HepG2 (cell line): ENCODE measurements at regions not wholly inside any gene's neighbourhood (a gene's known extent, or its start where the extent isn't known, plus 50 kb on each side); places are given as distances from the start of the nearest gene placed in this dataset.

Source experiments
- ARNT ChIP-seq: fragments of 450-650 bp; IDR thresholded peaks from 2 replicates; pipeline ENCODE4 v1.6.1; 2017
- BORCS8-MEF2B ChIP-seq: sonication (generic); formaldehyde crosslinking; IDR thresholded peaks from 2 replicates; pipeline ENCODE4 v1.8.0; 2022; ENCODE audit warnings: mild to moderate bottlenecking, missing genetic modification reagents
- CREBL2 ChIP-seq: sonication (generic); formaldehyde crosslinking; IDR thresholded peaks from 2 replicates; pipeline ENCODE4 v1.8.1; 2023; ENCODE audit warnings: missing genetic modification reagents, mild to moderate bottlenecking, borderline replicate concordance
- DNMT3B ChIP-seq: conservative IDR thresholded peaks from 2 replicates; pipeline ENCODE4 v1.6.1; 2016; ENCODE audit warnings: missing biosample characterization, control low read depth
- KAT2B ChIP-seq: fragments of 150-350 bp; IDR thresholded peaks from 2 replicates; pipeline ENCODE4 v1.6.1; 2014; ENCODE audit warnings: low read depth, low read length, borderline replicate concordance
- NCOA2 ChIP-seq: sonication (generic); formaldehyde crosslinking; IDR thresholded peaks from 2 replicates; pipeline ENCODE4 v1.8.0; 2022; ENCODE audit warnings: inconsistent platforms
- ONECUT2 ChIP-seq: sonication (generic); formaldehyde crosslinking; IDR thresholded peaks from 2 replicates; pipeline ENCODE4 v1.4.0; 2020; ENCODE audit warnings: missing genetic modification reagents
- POLR2A ChIP-seq, 2 experiments: IDR thresholded peaks; 2 replicates each; pipeline ENCODE4 v1.6.1; 2011; ENCODE audit warnings: low read depth in 2 of 2, low read length in 2 of 2, mild to moderate bottlenecking in 1 of 2, moderate library complexity in 1 of 2; ENCODE audit not compliant: insufficient read depth in 1 of 2
- POLR2AphosphoS5 ChIP-seq: IDR thresholded peaks from 2 replicates; pipeline ENCODE4 v1.6.1; 2012; ENCODE audit warnings: low read depth, low read length
- REXO4 ChIP-seq: sonication (generic); formaldehyde crosslinking; IDR thresholded peaks from 2 replicates; pipeline ENCODE4 v1.8.0; 2022; ENCODE audit warnings: missing genetic modification reagents, mild to moderate bottlenecking, borderline replicate concordance
- RFXAP ChIP-seq: sonication (generic); formaldehyde crosslinking; IDR thresholded peaks from 2 replicates; pipeline ENCODE4 v1.4.0; 2020; ENCODE audit warnings: missing genetic modification reagents, borderline replicate concordance
- RNF2 ChIP-seq: fragments of 450-650 bp; conservative IDR thresholded peaks from 2 replicates; pipeline ENCODE4 v1.6.1; 2016; ENCODE audit warnings: low read depth
- SALL2 ChIP-seq: sonication (generic); formaldehyde crosslinking; IDR thresholded peaks from 2 replicates; pipeline ENCODE4 v1.8.1; 2023; ENCODE audit warnings: mild to moderate bottlenecking, missing genetic modification reagents, inconsistent platforms
- SIN3B ChIP-seq: fragments of 150-350 bp; IDR thresholded peaks from 2 replicates; pipeline ENCODE4 v1.6.1; 2014; ENCODE audit warnings: low read length
- SMC3 ChIP-seq: IDR thresholded peaks from 2 replicates; pipeline ENCODE4 v1.6.1; 2011; ENCODE audit warnings: low read length, improper control_type of control experiment
- TFDP1 ChIP-seq: IDR thresholded peaks from 2 replicates; pipeline ENCODE4 v1.6.1; 2016; ENCODE audit warnings: missing compliant biosample characterization, missing genetic modification reagents, borderline replicate concordance
- ZFAT ChIP-seq: sonication (generic); formaldehyde crosslinking; conservative IDR thresholded peaks from 2 replicates; pipeline ENCODE4 v1.8.1; 2023; ENCODE audit warnings: missing genetic modification reagents, inconsistent platforms
- ZKSCAN1 ChIP-seq: fragments of 150-350 bp; IDR thresholded peaks from 2 replicates; pipeline ENCODE4 v1.6.1; 2014; ENCODE audit warnings: low read length
- ZMYM4 ChIP-seq: sonication (generic); formaldehyde crosslinking; IDR thresholded peaks from 2 replicates; pipeline ENCODE4 v1.8.1; 2023; ENCODE audit warnings: mild to moderate bottlenecking, missing genetic modification reagents
- ZNF17 ChIP-seq: sonication (generic); formaldehyde crosslinking; IDR thresholded peaks from 2 replicates; pipeline ENCODE4 v1.5.0; 2020; ENCODE audit warnings: mild to moderate bottlenecking, missing genetic modification reagents
- ZNF232 ChIP-seq: sonication (generic); formaldehyde crosslinking; IDR thresholded peaks from 2 replicates; pipeline ENCODE4 v1.4.0; 2020; ENCODE audit warnings: missing genetic modification reagents, borderline replicate concordance
- ZNF276 ChIP-seq: sonication (generic); formaldehyde crosslinking; IDR thresholded peaks from 2 replicates; pipeline ENCODE4 v1.4.0; 2020; ENCODE audit warnings: mild to moderate bottlenecking, low read depth, missing genetic modification reagents
- ZNF331 ChIP-seq: sonication (generic); formaldehyde crosslinking; IDR thresholded peaks from 2 replicates; pipeline ENCODE4 v1.4.0; 2020; ENCODE audit warnings: missing genetic modification reagents
- ZNF432 ChIP-seq: sonication (generic); formaldehyde crosslinking; IDR thresholded peaks from 2 replicates; pipeline ENCODE4 v1.5.0; 2020; ENCODE audit warnings: missing genetic modification reagents, mild to moderate bottlenecking, borderline replicate concordance
- ZNF44 ChIP-seq: sonication (generic); formaldehyde crosslinking; IDR thresholded peaks from 2 replicates; pipeline ENCODE4 v1.5.1; 2020; ENCODE audit warnings: mild to moderate bottlenecking, missing genetic modification reagents
- ZNF549 ChIP-seq: sonication (generic); formaldehyde crosslinking; IDR thresholded peaks from 2 replicates; pipeline ENCODE4 v1.5.0; 2020; ENCODE audit warnings: missing genetic modification reagents
- ZNF567 ChIP-seq: sonication (generic); formaldehyde crosslinking; IDR thresholded peaks from 2 replicates; pipeline ENCODE4 v1.8.1; 2023; ENCODE audit warnings: mild to moderate bottlenecking, missing genetic modification reagents, borderline replicate concordance
- ZNF660 ChIP-seq: sonication (generic); formaldehyde crosslinking; IDR thresholded peaks from 2 replicates; pipeline ENCODE4 v1.5.1; 2020; ENCODE audit warnings: mild to moderate bottlenecking, low read depth, missing genetic modification reagents, borderline replicate concordance
- ZNF691 ChIP-seq: sonication (generic); formaldehyde crosslinking; IDR thresholded peaks from 2 replicates; pipeline ENCODE4 v1.4.0; 2020; ENCODE audit warnings: missing genetic modification reagents, low read depth, mild to moderate bottlenecking, borderline replicate concordance
- ZNF816 ChIP-seq: sonication (generic); formaldehyde crosslinking; IDR thresholded peaks from 2 replicates; pipeline ENCODE4 v1.8.0; 2022; ENCODE audit warnings: missing genetic modification reagents, mild to moderate bottlenecking, borderline replicate concordance

- TF ChIP-seq ZNF17 (CRISPR knock-in tag) (0 out of 2 replicates have a peak, but pooled peaks have one; percentile 93), RFXAP (CRISPR knock-in tag) (peak; percentile 98), ZFAT (CRISPR knock-in tag) (no peak), ZKSCAN1 (0 out of 2 replicates have a peak, but pooled peaks have one; percentile 12), ZNF276 (CRISPR knock-in tag) (peak; percentile 91), ZNF331 (CRISPR knock-in tag) (peak; percentile 98), ZNF432 (CRISPR knock-in tag) (no peak), SMC3 (no peak; the same call in 1 of the 2 replicates), POLR2A (IDR thresholded peaks at IDR 0.05; ENCODE audit: insufficient read depth in 1 of 2, low read depth in 2 of 2, low read length in 2 of 2) (peak in 1 of 2 experiments; percentile 14; a peak in 2 of 4 replicates), REXO4 (CRISPR knock-in tag) (no peak), NCOA2 (CRISPR knock-in tag) (peak; percentile 100), SALL2 (CRISPR knock-in tag) (peak; percentile 90; the same call in 1 of the 2 replicates), ZNF691 (CRISPR knock-in tag) (peak; percentile 96; the same call in 1 of the 2 replicates), TFDP1 (CRISPR knock-in tag) (peak; percentile 82; the same call in 1 of the 2 replicates), RNF2 (peak; percentile 90; the same call in 1 of the 2 replicates), ZMYM4 (CRISPR knock-in tag) (peak; percentile 91), KAT2B (no peak), ZNF660 (peak; percentile 89; the same call in 1 of the 2 replicates), ZNF567 (CRISPR knock-in tag) (peak; percentile 79; the same call in 1 of the 2 replicates), ZNF816 (CRISPR knock-in tag) (peak; percentile 99), ZNF232 (peak; percentile 98), ZNF549 (no peak), ARNT (no peak), DNMT3B (CRISPR knock-in tag) (peak; percentile 96; the same call in 1 of the 2 replicates), POLR2AphosphoS5 (peak; percentile 60), CREBL2 (CRISPR knock-in tag) (peak; percentile 16; the same call in 1 of the 2 replicates), ZNF44 (CRISPR knock-in tag) (peak; percentile 87), ONECUT2 (CRISPR knock-in tag) (no peak), BORCS8-MEF2B (CRISPR knock-in tag) (peak; percentile 86), SIN3B (0 out of 2 replicates have a peak, but pooled peaks have one; percentile 21)
Measured at GRCh38 chr20:50292591-50293283, 102.1 kb downstream of the CEBPB start (continued).
